ENCODE measurements at regions not wholly inside any gene's neighbourhood (a gene's known extent, or its start where the extent isn't known, plus 50 kb on each side); places are given as distances from the start of the nearest gene placed in this dataset.

GRCh38 chr15:101124731-101125451, 127.0 kb downstream of the CHSY1 start:
- intact Hi-C loops (cut with micrococcal nuclease), result loop anchor here (5.0 kb wide), 1 partner anchor 523 kb away; the partner anchor contains the start of genes ASB7 and LINS1

GRCh38 chr15:101123222-101123910, 128.5 kb downstream of the CHSY1 start:
- intact Hi-C loops (cut with micrococcal nuclease), result no loop called here

GRCh38 chr15:101122806-101123205, 129.0 kb downstream of the CHSY1 start:
- intact Hi-C loops (cut with micrococcal nuclease), result no loop called here

DNA sequence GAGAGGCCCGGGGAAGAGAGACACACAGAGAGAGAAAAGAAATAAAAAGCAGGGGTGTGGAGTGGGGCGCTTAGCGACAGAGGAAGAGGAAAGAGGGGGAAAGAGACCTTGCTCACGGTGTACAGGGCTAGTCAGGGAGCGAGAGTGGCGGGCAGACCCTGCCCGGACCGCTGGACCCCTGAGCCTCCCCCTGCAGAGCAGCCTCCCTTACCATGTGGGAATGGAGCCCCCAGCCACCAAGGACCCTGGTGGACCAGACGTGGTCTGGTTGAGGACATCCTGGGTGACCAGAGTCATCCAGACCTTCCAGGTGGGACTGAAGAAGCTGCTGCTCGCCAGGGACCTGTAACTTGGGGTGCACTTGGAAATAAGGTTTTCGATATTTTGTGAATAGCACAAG, 129.6 kb downstream of the CHSY1 start:
- intact Hi-C loops (cut with micrococcal nuclease), result no loop called here

DNA sequence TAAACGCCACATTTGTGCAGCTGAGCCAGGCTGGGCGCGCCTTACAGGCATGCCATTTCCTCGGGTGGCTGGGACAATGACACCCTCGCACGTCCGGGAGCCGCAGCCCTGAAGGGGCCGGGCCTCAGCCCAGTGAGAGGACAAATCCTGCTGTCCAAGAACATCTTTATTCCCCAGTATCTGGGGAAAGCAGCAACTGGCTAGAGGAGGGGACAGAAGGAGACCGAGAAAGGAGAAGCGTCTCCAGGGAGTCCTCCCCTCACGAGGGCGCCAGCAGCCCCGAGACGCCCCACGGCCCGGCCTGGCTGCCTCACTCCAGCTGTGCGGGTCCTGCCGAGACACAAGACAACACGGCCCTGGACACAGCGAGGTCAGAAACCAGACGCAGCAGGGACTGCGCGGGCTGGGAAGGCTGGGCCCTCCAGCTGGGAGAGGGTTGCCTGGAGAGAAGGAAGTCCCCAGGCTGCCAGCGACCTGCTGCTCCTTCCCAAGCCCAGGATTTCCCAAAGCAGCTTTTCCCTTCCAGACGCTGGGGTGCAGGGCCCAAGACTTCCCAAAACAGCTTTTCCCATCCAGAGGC, 130.2 kb downstream of the CHSY1 start:
- intact Hi-C loops (cut with micrococcal nuclease), result loop anchor here (1.0 kb wide), 1 partner anchor 131 kb away; the partner anchor contains the start of gene CHSY1

DNA sequence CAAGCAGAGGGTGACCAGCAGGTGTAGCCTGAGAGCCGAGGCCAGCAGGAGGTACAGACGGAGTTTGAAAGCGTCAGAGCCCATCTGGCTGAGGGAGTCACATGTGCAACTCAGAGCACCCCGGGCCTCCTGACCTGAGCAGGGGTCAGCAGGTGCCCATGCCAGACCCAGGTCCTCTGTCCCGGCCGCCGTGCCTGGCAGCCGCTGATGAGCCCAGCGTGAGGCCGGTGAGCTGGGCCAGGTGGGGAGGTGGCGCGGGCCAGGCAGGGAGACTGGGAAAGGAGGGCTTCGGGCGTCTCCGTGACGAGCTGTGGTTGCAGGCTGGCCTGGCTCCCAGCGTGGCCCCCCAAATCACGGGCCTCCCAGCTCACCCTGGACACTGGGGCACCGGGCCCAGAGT, 130.9 kb downstream of the CHSY1 start:
- intact Hi-C loops (cut with micrococcal nuclease), result loop anchor here (1.0 kb wide), 1 partner anchor 131 kb away; the partner anchor contains the start of gene CHSY1

DNA sequence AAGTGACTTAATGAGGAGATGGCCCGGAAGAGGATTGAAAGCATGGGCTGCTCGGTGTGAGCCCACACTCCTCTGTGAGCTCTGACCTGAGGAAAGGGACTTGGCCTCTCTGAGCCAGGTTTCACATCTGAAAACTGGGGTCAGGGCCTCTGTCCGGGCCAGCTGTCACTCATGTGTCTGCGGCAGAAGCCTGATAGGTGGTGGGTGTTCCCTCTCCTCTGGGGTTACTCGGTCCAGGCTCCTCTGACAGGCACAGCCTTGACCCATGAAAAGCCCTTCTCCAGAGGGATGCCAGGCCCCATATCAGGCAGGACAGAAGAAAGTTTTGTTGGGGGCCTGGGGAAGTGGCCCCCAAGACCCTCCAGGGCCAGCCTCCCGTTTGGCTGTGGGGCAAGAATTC, 131.4 kb downstream of the CHSY1 start:
- intact Hi-C loops (cut with micrococcal nuclease), result no loop called here

Measured in T-helper 1 cell treated with Interleukin-12 subunit alpha and Interleukin-12 subunit beta and Interleukin-4 antibody, amounts not matched to agents 30 ng/mL and 1 ng/mL, for 36 hours (primary cell).